ENCODE measurements at regions not wholly inside any gene's neighbourhood (a gene's known extent, or its start where the extent isn't known, plus 50 kb on each side); places are given as distances from the start of the nearest gene placed in this dataset.

DNA sequence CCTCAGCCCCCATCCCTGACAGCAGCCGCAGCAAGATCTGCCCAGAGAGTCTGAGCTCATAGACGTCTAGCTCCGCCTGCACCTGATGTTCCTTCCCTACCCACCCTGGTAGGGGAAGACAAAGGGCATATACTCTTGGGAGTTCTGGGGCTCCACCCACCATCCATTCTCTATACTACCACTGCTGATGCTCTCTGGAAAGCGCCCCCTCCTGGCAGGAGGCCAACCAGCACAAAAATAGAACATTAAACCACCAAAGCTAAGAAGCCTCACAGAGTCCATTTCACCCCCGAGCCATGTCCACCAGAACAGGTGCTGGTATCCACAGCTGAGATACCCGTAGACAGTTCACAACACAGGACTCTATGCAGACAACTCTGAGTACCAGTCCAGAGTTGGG, 662.6 kb upstream of the FAM98A start:
- TF ChIP-seq, protein P1, sequence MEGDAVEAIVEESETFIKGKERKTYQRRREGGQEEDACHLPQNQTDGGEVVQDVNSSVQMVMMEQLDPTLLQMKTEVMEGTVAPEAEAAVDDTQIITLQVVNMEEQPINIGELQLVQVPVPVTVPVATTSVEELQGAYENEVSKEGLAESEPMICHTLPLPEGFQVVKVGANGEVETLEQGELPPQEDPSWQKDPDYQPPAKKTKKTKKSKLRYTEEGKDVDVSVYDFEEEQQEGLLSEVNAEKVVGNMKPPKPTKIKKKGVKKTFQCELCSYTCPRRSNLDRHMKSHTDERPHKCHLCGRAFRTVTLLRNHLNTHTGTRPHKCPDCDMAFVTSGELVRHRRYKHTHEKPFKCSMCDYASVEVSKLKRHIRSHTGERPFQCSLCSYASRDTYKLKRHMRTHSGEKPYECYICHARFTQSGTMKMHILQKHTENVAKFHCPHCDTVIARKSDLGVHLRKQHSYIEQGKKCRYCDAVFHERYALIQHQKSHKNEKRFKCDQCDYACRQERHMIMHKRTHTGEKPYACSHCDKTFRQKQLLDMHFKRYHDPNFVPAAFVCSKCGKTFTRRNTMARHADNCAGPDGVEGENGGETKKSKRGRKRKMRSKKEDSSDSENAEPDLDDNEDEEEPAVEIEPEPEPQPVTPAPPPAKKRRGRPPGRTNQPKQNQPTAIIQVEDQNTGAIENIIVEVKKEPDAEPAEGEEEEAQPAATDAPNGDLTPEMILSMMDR (conservative IDR thresholded peaks at IDR 0.05) = no peak

DNA sequence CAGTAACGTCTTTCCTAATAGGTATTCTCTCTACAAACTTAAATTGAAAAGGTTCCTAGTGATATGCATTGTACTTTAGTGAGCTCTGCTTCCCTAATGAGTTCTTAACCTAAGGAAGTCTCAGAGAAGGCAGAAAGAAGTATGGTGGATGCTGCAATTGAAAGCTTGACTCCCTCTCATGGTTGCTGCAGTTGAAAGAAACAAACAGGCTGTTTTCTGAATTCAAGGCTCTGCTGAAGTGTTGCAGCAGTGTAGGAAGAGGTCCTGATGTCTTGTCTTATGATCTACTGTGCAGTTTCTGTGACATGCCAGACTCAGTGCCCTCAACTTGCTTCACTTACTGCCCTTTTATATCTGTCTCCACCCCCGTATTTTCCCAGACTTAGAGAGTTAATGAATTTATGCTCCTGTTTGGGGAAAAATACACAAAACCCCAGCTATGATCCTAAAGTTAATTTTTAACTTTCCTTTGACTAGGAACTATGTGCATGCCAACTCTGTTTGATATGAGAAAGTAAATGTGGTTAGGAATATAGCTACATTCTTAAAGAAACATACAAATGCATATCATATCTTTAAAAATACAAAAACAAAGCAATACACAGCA, 655.3 kb upstream of the FAM98A start:
- no peak overlapping the region for H3K27ac ChIP-seq
- TF ChIP-seq, protein P1 (conservative IDR thresholded peaks at IDR 0.05) = no peak

More for the DNA sequence above, 662.6 kb upstream of the FAM98A start:
- H3K27ac ChIP-seq = no peak overlapping the region

DNA sequence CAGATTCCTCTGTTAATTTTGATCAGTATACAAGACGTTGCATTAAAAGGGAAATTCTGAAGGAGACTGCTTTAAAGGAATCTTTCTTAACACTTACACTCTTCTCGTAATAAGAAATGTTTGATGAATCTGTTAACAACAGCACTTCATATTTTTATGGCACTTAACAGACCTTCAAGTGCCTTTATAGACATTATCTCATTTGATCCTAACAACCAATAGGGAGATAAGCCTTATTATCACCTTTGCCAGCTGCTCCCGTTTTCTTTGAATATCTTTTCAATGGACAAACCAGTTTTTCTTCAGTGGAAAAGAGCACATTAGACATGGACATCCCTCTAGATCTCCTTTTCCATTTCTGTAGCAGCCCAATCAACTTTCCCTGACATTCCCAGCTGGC, 653.0 kb upstream of the FAM98A start:
- TF ChIP-seq, protein P1 (conservative IDR thresholded peaks at IDR 0.05) = no peak
- no peak overlapping the region for H3K27ac ChIP-seq

DNA sequence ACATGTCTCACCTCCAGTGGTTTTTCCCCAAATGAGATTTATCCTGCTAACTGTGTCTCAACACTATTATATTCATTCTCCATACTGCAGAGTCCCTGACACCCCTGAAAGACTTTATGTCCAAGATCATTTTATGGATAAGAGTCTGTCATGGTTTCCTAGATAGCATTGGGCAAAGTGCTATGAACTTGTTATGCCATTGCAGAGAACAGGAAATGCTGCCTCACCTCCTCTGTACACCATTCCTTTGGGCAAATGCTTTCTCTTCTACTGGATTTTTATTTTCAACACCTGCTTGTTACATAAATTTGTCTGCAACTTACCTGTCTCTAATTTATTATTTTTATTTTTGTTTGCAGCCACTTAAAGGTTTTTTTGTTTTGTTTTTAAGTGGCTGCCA, 652.5 kb upstream of the FAM98A start:
- TF ChIP-seq, protein P1 (conservative IDR thresholded peaks at IDR 0.05) = no peak
- H3K27ac ChIP-seq = no peak overlapping the region

DNA sequence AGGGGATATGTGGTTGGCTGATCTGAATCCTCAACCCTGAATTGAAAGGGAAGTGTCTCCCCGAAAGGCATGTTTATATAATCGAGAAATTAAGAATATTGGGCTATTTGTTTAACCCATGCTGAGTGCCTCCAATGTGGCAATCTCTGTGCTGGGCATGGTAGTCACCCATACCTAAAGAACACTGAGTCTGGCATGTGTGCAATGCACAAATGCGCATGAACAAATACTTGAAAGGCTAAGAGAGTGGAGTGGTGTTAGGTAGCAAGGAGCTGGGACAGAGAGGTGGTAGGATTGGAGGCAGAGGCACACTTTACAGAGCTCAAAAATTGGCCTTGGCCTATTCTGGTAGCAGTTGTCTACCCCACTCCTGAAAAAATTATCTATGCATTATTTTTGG, 645.1 kb upstream of the FAM98A start:
- TF ChIP-seq, protein P1 (conservative IDR thresholded peaks at IDR 0.05) = no peak
- H3K27ac ChIP-seq = no peak overlapping the region

DNA sequence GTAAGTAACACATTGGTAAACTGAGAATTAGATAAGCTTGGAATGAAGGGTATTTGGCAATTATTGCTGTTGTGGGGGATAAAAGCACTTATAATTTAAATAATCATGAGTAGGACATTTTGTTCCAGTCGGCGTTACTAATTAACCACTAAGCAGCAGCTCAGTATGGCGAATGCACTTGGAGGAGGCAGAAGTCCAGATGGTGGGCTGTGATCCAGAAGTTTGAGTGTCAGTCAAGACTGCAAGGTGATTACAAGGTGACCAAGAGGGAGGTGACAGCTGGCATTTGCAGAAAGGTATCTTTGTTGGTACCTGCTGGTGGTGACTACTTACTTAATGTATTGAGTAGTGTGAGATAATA, 643.6 kb upstream of the FAM98A start:
- TF ChIP-seq, protein P1 (conservative IDR thresholded peaks at IDR 0.05) = no peak
- H3K27ac ChIP-seq = peak overlapping the region; percentile 61

DNA sequence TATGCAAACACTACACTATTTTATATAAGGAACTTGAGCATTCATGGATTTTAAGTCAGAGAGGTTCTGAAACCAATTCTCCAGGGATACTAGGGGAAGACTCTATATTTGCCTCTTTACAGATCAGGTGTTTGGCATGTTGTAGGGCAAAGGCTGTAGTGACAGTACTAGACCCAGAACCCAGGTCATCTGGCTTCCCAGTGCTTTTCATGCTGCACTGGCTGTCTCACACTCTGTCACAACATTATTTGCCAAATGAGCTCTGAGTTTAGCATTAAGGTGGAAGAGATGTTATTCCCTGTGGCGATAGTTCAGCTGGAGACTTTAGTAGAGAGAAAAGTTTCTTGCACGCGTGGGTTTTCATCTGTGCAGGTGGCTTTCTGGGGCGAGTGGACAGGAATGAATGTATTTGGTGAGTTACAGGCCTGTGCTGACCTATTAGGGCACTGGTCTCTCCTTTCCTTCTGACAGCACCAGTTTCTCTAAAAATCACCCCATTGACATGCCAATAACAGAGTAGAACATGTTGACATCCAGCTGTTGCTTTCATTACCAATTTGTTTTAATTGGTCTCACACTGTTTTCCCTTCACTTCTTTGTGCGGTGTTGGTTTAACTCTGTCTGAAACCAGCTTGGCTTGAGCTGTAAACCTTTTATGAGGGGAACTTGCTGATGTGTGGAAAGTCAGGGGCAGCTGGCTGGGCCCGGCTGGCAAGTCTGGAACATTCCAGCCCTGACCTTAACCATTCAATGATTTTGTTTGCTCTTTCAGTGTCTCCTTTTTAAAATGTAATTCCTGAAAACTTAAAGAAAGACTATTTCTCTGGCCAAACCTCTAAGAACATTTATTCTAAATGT, 643.0 kb upstream of the FAM98A start:
- H3K27ac ChIP-seq = peak overlapping the region; percentile 61
- TF ChIP-seq, protein P1 (conservative IDR thresholded peaks at IDR 0.05) = no peak

Measured in VCaP (cell line).